Esophagus muscularis mucosa (tissue), 4 donors: ENCODE measurements at regions not wholly inside any gene's neighbourhood (a gene's known extent, or its start where the extent isn't known, plus 50 kb on each side); places are given as distances from the start of the nearest gene placed in this dataset.

Experiments
- EP300 ChIP-seq: sonication (generic); formaldehyde crosslinking; IDR thresholded peaks from one replicate; pipeline ENCODE4 v1.6.1; 2017; ENCODE audit warnings: antibody characterized with exemption
- POLR2A ChIP-seq: fragments of 450-650 bp; IDR thresholded peaks from one replicate; pipeline ENCODE4 v1.6.1; 2017; ENCODE audit warnings: antibody characterized with exemption, moderate library complexity, mild to moderate bottlenecking, low read depth
- POLR2AphosphoS5 ChIP-seq, 2 donors: sonication (generic); formaldehyde crosslinking; IDR thresholded peaks; one replicate each; pipeline ENCODE4 v1.6.1; 2017; ENCODE audit warnings: antibody characterized with exemption in 2 of 2
- TF ChIP-seq, protein P1 (sequence below), 3 experiments: fragments of 200-600 bp in 2 of 3; fragments of 450-650 bp in 1 of 3; sonication (generic) in 2 of 3; IDR thresholded peaks; one replicate each; pipeline ENCODE4 v1.5.1; 2017 to 2019; ENCODE audit warnings: antibody characterized with exemption in 3 of 3, mild to moderate bottlenecking in 2 of 3, moderate library complexity in 1 of 3

DNA sequence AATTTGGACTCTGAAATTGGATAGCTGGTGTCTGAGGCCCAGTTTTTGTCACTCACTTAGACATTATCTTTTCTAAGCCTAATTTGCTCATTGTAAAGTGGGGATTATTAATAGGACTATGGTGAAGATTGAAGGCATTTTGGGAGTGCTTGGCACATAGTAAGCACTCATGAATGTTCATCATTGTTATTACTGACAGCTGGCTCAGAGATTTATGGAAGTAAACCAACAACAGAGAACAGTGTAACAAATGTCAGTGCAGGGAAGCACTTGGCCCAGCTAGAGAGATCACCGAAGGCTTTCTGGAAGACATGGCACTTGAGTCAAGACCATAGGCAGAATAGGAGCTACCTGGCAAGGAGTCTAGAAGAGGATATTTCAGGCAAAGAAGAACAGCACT lies 92.3 kb downstream of the RFC3 start:
- TF ChIP-seq POLR2AphosphoS5 (IDR thresholded peaks at IDR 0.05) (no peak), POLR2A (no peak), EP300 (no peak)
- TF ChIP-seq, protein P1, sequence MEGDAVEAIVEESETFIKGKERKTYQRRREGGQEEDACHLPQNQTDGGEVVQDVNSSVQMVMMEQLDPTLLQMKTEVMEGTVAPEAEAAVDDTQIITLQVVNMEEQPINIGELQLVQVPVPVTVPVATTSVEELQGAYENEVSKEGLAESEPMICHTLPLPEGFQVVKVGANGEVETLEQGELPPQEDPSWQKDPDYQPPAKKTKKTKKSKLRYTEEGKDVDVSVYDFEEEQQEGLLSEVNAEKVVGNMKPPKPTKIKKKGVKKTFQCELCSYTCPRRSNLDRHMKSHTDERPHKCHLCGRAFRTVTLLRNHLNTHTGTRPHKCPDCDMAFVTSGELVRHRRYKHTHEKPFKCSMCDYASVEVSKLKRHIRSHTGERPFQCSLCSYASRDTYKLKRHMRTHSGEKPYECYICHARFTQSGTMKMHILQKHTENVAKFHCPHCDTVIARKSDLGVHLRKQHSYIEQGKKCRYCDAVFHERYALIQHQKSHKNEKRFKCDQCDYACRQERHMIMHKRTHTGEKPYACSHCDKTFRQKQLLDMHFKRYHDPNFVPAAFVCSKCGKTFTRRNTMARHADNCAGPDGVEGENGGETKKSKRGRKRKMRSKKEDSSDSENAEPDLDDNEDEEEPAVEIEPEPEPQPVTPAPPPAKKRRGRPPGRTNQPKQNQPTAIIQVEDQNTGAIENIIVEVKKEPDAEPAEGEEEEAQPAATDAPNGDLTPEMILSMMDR (IDR thresholded peaks at IDR 0.05): no peak
